Endodermal cell (in vitro differentiated cells): ENCODE measurements at regions not wholly inside any gene's neighbourhood (a gene's known extent, or its start where the extent isn't known, plus 50 kb on each side); places are given as distances from the start of the nearest gene placed in this dataset.

Experiments used
- DNase-seq: peaks from one replicate; pipeline ENCODE4 v3.0.0-alpha.2; 2017
- H3K27ac ChIP-seq: 2 replicates; pipeline ENCODE4 v1.5.1; 2013; ENCODE audit warnings: mild to moderate bottlenecking, low read depth, low read length, moderate library complexity
- H3K27me3 ChIP-seq: 2 replicates; pipeline ENCODE4 v1.6.1; 2013; ENCODE audit warnings: mild to moderate bottlenecking, low read length, moderate library complexity; ENCODE audit not compliant: insufficient read depth, control insufficient read depth, poor library complexity, severe bottlenecking
- H3K36me3 ChIP-seq: 2 replicates; pipeline ENCODE4 v1.7.0; 2013; ENCODE audit warnings: mild to moderate bottlenecking, low read length, moderate library complexity; ENCODE audit not compliant: control insufficient read depth, insufficient read depth
- H3K4me1 ChIP-seq: one replicate; pipeline ENCODE4 v1.7.0; 2013; ENCODE audit warnings: low read length; ENCODE audit not compliant: control insufficient read depth, insufficient read depth
- H3K4me3 ChIP-seq: 2 replicates; pipeline ENCODE4 v1.5.1; 2013; ENCODE audit warnings: mild to moderate bottlenecking, low read length, moderate library complexity
- H3K9ac ChIP-seq: 2 replicates; pipeline ENCODE4 v1.6.1; 2013; ENCODE audit warnings: mild to moderate bottlenecking, low read length, moderate library complexity; ENCODE audit not compliant: poor library complexity, severe bottlenecking; ENCODE audit errors: extremely low read depth
- H3K9me3 ChIP-seq: 2 replicates; pipeline ENCODE4 v1.6.1; 2013; ENCODE audit warnings: mild to moderate bottlenecking, low read length, moderate library complexity; ENCODE audit not compliant: control insufficient read depth
- H3K27ac Mint-ChIP-seq: 2 replicates; pipeline ENCODE4 v1.8.0; 2020; ENCODE audit warnings: mixed read lengths
- H3K27me3 Mint-ChIP-seq: 2 replicates; pipeline ENCODE4 v1.8.0; 2021; ENCODE audit warnings: mild to moderate bottlenecking, mixed read lengths; ENCODE audit not compliant: insufficient read depth
- H3K36me3 Mint-ChIP-seq: 2 replicates; pipeline ENCODE4 v1.8.0; 2020; ENCODE audit warnings: low read depth, mixed read lengths
- H3K4me1 Mint-ChIP-seq: 2 replicates; pipeline ENCODE4 v1.8.0; 2020; ENCODE audit warnings: mixed read lengths
- H3K4me3 Mint-ChIP-seq: 2 replicates; pipeline ENCODE4 v1.8.0; 2020; ENCODE audit warnings: mild to moderate bottlenecking, moderate library complexity, mixed read lengths
- H3K9me3 Mint-ChIP-seq: 2 replicates; pipeline ENCODE4 v1.8.0; 2020; ENCODE audit warnings: mild to moderate bottlenecking, mixed read lengths
- WGBS, 2 experiments: methylation state at CpG; one replicate each; pipeline versions ENCODE4 v1.1.5 to v1.1.7; 2013; ENCODE audit warnings: missing lambda C conversion rate in 2 of 2, mixed read lengths in 1 of 2; ENCODE audit not compliant: insufficient coverage in 1 of 2, insufficient read length in 1 of 2; 5-methylcytosine and 5-hydroxymethylcytosine counted together
- TF ChIP-seq, protein P1 (sequence below): fragments of 200-600 bp; sonication (generic); conservative IDR thresholded peaks from 2 replicates; pipeline ENCODE4 v1.5.0; 2021; ENCODE audit warnings: antibody characterized with exemption, mild to moderate bottlenecking

DNA sequence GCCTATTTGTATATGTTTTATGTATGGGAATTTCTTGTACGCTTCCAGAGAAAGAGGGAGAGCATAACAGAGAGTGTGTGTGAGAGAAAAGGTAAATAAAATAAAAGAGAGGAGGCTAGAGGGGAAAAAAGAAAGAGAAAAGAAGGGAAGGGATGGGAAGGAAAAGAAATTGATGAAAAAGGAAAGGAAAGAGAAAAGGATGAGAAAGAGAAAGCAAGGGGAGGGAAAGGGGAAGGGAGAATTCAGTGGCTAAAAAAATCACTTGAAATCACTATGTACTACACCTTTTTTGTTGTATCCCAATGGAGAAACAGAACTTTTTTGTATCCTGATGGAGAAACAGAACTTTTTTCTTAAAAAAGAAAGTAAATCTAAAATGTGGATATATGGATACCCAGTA is 165.5 kb upstream of the MBNL1 start:
- TF ChIP-seq, protein P1, sequence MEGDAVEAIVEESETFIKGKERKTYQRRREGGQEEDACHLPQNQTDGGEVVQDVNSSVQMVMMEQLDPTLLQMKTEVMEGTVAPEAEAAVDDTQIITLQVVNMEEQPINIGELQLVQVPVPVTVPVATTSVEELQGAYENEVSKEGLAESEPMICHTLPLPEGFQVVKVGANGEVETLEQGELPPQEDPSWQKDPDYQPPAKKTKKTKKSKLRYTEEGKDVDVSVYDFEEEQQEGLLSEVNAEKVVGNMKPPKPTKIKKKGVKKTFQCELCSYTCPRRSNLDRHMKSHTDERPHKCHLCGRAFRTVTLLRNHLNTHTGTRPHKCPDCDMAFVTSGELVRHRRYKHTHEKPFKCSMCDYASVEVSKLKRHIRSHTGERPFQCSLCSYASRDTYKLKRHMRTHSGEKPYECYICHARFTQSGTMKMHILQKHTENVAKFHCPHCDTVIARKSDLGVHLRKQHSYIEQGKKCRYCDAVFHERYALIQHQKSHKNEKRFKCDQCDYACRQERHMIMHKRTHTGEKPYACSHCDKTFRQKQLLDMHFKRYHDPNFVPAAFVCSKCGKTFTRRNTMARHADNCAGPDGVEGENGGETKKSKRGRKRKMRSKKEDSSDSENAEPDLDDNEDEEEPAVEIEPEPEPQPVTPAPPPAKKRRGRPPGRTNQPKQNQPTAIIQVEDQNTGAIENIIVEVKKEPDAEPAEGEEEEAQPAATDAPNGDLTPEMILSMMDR = no peak
- Histone ChIP-seq H3K9ac (no peak overlapping the region), H3K4me1 (no peaks in the 10 kb centered on the region), H3K27ac (no peak overlapping the region), H3K27me3 (no peaks in the 10 kb centered on the region), H3K9me3 (no peaks in the 10 kb centered on the region), H3K4me3 (no peak overlapping the region), H3K36me3 (no peaks in the 10 kb centered on the region)
- no peaks in the 10 kb centered on the region for H3K27me3 Mint-ChIP-seq
- no peak for DNase-seq
- H3K9me3 Mint-ChIP-seq = no peaks in the 10 kb centered on the region
- H3K27ac Mint-ChIP-seq = no peak overlapping the region
- no peaks in the 10 kb centered on the region for H3K36me3 Mint-ChIP-seq
- WGBS, 2 experiments = 88 to 96% methylated on average over 1 of the region's 1 CpG
- H3K4me1 Mint-ChIP-seq = peaks cover 6% of the 10 kb centered on the region
- H3K4me3 Mint-ChIP-seq = no peak overlapping the region

GRCh38 chr3:152104847-152105415 is 163.8 kb upstream of the MBNL1 start:
- Mint-ChIP-seq H3K4me3 (no peak overlapping the region), H3K9me3 (no peaks in the 10 kb centered on the region), H3K27ac (no peak overlapping the region), H3K4me1 (peaks cover 6% of the 10 kb centered on the region), H3K36me3 (no peaks in the 10 kb centered on the region), H3K27me3 (no peaks in the 10 kb centered on the region)
- DNase-seq = no peak
- no peak overlapping the region for H3K9ac ChIP-seq
- TF ChIP-seq, protein P1 = no peak
- H3K4me1 ChIP-seq = no peaks in the 10 kb centered on the region
- no peaks in the 10 kb centered on the region for H3K9me3 ChIP-seq
- H3K27ac ChIP-seq = no peak overlapping the region
- WGBS, 2 experiments = 96 to 100% methylated on average over 2 to 3 of the region's 3 CpGs
- H3K36me3 ChIP-seq = no peaks in the 10 kb centered on the region
- H3K27me3 ChIP-seq = no peaks in the 10 kb centered on the region
- H3K4me3 ChIP-seq = no peak overlapping the region

- Mint-ChIP-seq H3K4me3 (no peak overlapping the region), H3K4me1 (peaks cover 3% of the 10 kb centered on the region), H3K27ac (no peak overlapping the region), H3K9me3 (no peaks in the 10 kb centered on the region), H3K36me3 (no peaks in the 10 kb centered on the region), H3K27me3 (no peaks in the 10 kb centered on the region)
- DNase-seq = no peak
- 87 to 94% methylated on average over 3 to 5 of the region's 5 CpGs for WGBS, 2 experiments
- H3K27ac ChIP-seq = no peak overlapping the region
- TF ChIP-seq, protein P1 = no peak
- no peaks in the 10 kb centered on the region for H3K36me3 ChIP-seq
- no peaks in the 10 kb centered on the region for H3K27me3 ChIP-seq
- H3K4me1 ChIP-seq = no peaks in the 10 kb centered on the region
- H3K4me3 ChIP-seq = no peak overlapping the region
- H3K9me3 ChIP-seq = no peaks in the 10 kb centered on the region
- H3K9ac ChIP-seq = no peak overlapping the region
These were observed 163.3 kb upstream of the MBNL1 start for GRCh38 chr3:152105446-152105845.
